ENCODE measurements at regions not wholly inside any gene's neighbourhood (a gene's known extent, or its start where the extent isn't known, plus 50 kb on each side); places are given as distances from the start of the nearest gene placed in this dataset.

DNA sequence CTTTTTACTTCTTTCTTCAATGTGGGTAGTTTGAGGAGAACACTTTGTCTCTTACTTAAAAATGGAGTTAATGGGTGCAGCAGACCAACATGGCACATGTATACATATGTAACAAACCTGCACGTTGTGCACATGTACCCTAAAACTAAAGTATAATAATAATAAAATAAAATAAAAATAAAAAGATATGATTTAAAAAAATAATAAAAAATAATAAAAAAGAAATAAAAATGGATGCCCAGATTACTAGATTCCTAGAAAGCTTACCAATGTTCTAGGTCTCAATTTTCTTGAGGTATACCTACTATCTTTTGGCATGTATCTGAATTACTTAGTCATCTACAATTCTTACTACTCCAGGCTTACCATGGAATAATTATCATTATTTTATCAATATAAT is 2001.6 kb upstream of the CDH9 start:
- H3K4me1 ChIP-seq (ENCODE audit: control insufficient read depth in 1 of 2, low read depth in 2 of 2): no peaks in the 10 kb centered on the region
- H3K4me3 ChIP-seq: no peak overlapping the region
- H3K36me3 ChIP-seq: no peaks in the 10 kb centered on the region
- H3K27ac ChIP-seq: no peak overlapping the region
- H3K27me3 ChIP-seq (replicated peaks; ENCODE audit: insufficient read depth): no peaks in the 10 kb centered on the region
- no peak for DNase-seq (ENCODE audit: low spot score)
- TF ChIP-seq, protein P1, sequence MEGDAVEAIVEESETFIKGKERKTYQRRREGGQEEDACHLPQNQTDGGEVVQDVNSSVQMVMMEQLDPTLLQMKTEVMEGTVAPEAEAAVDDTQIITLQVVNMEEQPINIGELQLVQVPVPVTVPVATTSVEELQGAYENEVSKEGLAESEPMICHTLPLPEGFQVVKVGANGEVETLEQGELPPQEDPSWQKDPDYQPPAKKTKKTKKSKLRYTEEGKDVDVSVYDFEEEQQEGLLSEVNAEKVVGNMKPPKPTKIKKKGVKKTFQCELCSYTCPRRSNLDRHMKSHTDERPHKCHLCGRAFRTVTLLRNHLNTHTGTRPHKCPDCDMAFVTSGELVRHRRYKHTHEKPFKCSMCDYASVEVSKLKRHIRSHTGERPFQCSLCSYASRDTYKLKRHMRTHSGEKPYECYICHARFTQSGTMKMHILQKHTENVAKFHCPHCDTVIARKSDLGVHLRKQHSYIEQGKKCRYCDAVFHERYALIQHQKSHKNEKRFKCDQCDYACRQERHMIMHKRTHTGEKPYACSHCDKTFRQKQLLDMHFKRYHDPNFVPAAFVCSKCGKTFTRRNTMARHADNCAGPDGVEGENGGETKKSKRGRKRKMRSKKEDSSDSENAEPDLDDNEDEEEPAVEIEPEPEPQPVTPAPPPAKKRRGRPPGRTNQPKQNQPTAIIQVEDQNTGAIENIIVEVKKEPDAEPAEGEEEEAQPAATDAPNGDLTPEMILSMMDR (IDR thresholded peaks at IDR 0.05): no peak
- ATAC-seq (ENCODE audit: insufficient number of reproducible peaks, low FRiP score, low read depth): no peak
- H3K9me3 ChIP-seq: no peaks in the 10 kb centered on the region

DNA sequence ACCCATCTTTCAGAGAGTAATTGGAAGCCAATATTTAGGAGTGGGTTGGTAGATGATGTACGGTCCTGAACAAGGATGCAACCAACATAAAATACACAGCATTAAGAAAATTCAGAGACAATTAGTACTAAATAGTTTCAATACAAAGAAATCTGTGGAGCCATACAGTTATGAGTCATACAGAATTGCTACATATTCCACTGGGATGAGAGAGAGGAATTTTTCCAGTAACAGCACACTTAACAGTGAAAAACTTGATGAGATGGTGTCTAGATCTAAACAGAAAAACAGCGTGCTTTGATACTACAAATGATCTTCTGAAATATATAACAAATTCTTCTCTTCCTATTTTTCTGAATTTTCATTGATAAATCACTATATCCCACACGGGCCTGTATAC is 1999.3 kb upstream of the CDH9 start:
- Histone ChIP-seq H3K27me3 (replicated peaks; ENCODE audit: insufficient read depth) (no peaks in the 10 kb centered on the region), H3K9me3 (no peaks in the 10 kb centered on the region), H3K36me3 (no peaks in the 10 kb centered on the region), H3K4me1 (ENCODE audit: control insufficient read depth in 1 of 2, low read depth in 2 of 2) (no peaks in the 10 kb centered on the region), H3K27ac (no peak overlapping the region), H3K4me3 (no peak overlapping the region)
- TF ChIP-seq, protein P1 (IDR thresholded peaks at IDR 0.05): no peak
- no peak for ATAC-seq (ENCODE audit: insufficient number of reproducible peaks, low FRiP score, low read depth)
- no peak for DNase-seq (ENCODE audit: low spot score)

DNA sequence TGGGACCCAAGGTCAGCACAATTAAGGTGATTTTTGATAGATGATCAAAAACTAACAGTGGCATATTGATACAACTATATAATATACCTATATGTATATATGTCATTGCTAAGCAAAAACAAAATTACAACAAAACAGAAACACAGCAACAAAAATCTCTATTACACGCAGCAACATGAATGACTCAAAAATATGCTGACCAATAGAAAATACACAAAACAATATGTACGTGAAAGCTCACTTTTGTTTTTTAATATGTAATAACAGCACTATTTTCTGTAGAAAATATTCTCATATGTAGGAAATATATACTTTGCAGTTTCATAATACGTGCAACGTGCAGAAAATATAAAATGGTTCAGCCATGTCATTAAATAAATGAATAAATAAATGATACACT is 1985.7 kb upstream of the CDH9 start:
- no peak for DNase-seq (ENCODE audit: low spot score)
- Histone ChIP-seq H3K27me3 (replicated peaks; ENCODE audit: insufficient read depth) (no peaks in the 10 kb centered on the region), H3K36me3 (no peaks in the 10 kb centered on the region), H3K4me3 (no peak overlapping the region), H3K4me1 (ENCODE audit: control insufficient read depth in 1 of 2, low read depth in 2 of 2) (no peaks in the 10 kb centered on the region), H3K27ac (no peak overlapping the region), H3K9me3 (no peaks in the 10 kb centered on the region)
- TF ChIP-seq, protein P1 (IDR thresholded peaks at IDR 0.05): no peak
- ATAC-seq (ENCODE audit: insufficient number of reproducible peaks, low FRiP score, low read depth): no peak

DNA sequence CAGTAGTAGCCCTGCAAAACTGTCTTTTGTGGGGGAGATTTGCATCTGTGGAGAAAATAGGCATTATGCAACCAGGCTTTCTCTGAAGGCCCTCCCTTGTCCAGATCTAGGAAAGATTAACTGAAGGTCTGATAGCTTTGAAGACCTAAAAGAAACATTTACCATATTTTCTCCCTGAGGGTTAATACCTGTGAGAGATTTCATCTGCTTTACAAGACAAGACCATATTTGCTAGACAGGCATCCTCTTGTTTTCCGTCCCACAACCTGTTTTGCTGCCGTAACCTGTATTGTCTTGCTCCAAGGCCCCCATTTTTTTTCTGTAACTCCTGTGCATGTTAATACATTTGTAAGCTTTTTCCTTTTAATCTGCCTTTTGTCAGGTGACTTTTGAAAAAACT is 1985.2 kb upstream of the CDH9 start:
- Histone ChIP-seq H3K9me3 (no peaks in the 10 kb centered on the region), H3K27ac (no peak overlapping the region), H3K4me3 (no peak overlapping the region), H3K27me3 (replicated peaks; ENCODE audit: insufficient read depth) (no peaks in the 10 kb centered on the region), H3K36me3 (no peaks in the 10 kb centered on the region), H3K4me1 (ENCODE audit: control insufficient read depth in 1 of 2, low read depth in 2 of 2) (no peaks in the 10 kb centered on the region)
- TF ChIP-seq, protein P1 (IDR thresholded peaks at IDR 0.05): no peak
- ATAC-seq (ENCODE audit: insufficient number of reproducible peaks, low FRiP score, low read depth) (no peak), DNase-seq (ENCODE audit: low spot score) (no peak)

DNA sequence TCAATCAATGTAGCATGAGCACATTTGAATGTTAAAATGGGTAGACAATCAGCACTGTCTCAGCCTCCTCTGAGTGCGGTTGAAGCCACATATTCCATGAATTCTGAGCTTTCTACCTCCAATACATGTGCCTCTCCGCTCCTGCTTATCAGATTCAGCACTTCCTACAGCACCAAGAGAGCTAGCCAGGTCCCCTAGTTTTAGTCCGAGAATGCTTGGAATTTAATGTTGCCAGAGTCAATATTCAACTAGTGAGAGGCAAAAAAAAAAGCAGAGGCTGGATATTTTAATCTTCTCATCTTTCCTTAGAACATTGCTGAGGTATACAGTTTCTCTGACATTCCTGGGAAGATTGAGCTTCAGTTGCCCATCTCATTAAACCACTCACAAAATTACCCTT is 1979.1 kb upstream of the CDH9 start:
- Histone ChIP-seq H3K36me3 (no peaks in the 10 kb centered on the region), H3K4me1 (ENCODE audit: control insufficient read depth in 1 of 2, low read depth in 2 of 2) (no peaks in the 10 kb centered on the region), H3K9me3 (no peaks in the 10 kb centered on the region), H3K4me3 (no peak overlapping the region), H3K27me3 (replicated peaks; ENCODE audit: insufficient read depth) (no peaks in the 10 kb centered on the region), H3K27ac (no peak overlapping the region)
- ATAC-seq (ENCODE audit: insufficient number of reproducible peaks, low FRiP score, low read depth) (no peak), DNase-seq (ENCODE audit: low spot score) (no peak)
- TF ChIP-seq, protein P1 (IDR thresholded peaks at IDR 0.05): no peak
